ENCODE measurements at regions not wholly inside any gene's neighbourhood (a gene's known extent, or its start where the extent isn't known, plus 50 kb on each side); places are given as distances from the start of the nearest gene placed in this dataset.

DNA sequence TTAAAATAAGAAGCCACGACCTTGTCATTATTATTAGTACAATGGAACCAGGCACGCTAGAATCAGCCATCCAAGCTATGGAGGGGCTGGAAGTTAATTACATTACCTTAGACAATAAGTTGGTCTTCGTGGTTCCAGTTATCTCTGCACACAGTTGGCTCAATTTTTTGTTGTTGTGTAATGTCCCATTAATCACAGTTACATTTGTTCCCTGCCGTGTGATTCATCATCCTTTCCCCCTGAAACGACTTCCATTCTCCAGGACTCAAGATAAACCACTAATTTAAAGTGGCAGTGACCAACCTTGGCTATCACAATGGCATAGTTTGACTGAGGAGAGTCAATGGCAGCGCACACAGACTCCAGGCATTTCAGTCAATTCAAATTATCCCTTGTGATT, 905.0 kb downstream of the RAB28 start:
- Histone ChIP-seq H3F3A (replicated peaks; ENCODE audit: insufficient read depth) (no peaks in the 10 kb centered on the region), H3K4me3 (ENCODE audit: low read depth in 2 of 2, low read length in 1 of 2) (no peak overlapping the region), H4K20me1 (ENCODE audit: insufficient read depth) (no peaks in the 10 kb centered on the region), H3K79me2 (ENCODE audit: insufficient read depth) (no peaks in the 10 kb centered on the region), H3K9me2 (no peaks in the 10 kb centered on the region), H2AFZ (ENCODE audit: low read depth) (no peak overlapping the region), H3K9ac (no peak overlapping the region), H3K9me3 (no peaks in the 10 kb centered on the region), H3K27ac (ENCODE audit: low read depth in 2 of 2, low read length in 1 of 2) (no peak overlapping the region), H3K36me3 (replicated peaks in 1 of 2; ENCODE audit: control insufficient read depth in 1 of 2, insufficient read depth in 2 of 2, low read length in 1 of 2) (no peaks in the 10 kb centered on the region), H3K27me3 (ENCODE audit: insufficient read depth) (no peaks in the 10 kb centered on the region), H3K4me2 (no peak overlapping the region), H3K4me1 (ENCODE audit: control insufficient read depth in 1 of 2, insufficient read depth in 2 of 2, low read depth in 1 of 2, low read length in 1 of 2) (no peaks in the 10 kb centered on the region)
- DNase-seq: no peak
- ChIA-PET CTCF (no interaction called here), POLR2A (no interaction called here)
- TF ChIP-seq CHD2 (IDR thresholded peaks at IDR 0.05; ENCODE audit: low read length, partially characterized antibody) (no peak), FOXM1 (IDR thresholded peaks at IDR 0.05; ENCODE audit: low read depth) (no peak), SIN3A (IDR thresholded peaks at IDR 0.05; ENCODE audit: borderline replicate concordance, low read depth, low read length) (no peak), NRF1 (IDR thresholded peaks at IDR 0.05; ENCODE audit: low read depth, low read length) (no peak), ELF1 (IDR thresholded peaks at IDR 0.05) (no peak), JUND (IDR thresholded peaks at IDR 0.05) (no peak)
- TF ChIP-seq, protein P1, sequence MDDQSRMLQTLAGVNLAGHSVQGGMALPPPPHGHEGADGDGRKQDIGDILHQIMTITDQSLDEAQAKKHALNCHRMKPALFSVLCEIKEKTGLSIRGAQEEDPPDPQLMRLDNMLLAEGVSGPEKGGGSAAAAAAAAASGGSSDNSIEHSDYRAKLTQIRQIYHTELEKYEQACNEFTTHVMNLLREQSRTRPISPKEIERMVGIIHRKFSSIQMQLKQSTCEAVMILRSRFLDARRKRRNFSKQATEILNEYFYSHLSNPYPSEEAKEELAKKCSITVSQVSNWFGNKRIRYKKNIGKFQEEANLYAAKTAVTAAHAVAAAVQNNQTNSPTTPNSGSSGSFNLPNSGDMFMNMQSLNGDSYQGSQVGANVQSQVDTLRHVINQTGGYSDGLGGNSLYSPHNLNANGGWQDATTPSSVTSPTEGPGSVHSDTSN (IDR thresholded peaks at IDR 0.05): no peak
- 6% methylated on average over 6 of the region's 6 CpGs for WGBS (ENCODE audit: low lambda C conversion rate)

DNA sequence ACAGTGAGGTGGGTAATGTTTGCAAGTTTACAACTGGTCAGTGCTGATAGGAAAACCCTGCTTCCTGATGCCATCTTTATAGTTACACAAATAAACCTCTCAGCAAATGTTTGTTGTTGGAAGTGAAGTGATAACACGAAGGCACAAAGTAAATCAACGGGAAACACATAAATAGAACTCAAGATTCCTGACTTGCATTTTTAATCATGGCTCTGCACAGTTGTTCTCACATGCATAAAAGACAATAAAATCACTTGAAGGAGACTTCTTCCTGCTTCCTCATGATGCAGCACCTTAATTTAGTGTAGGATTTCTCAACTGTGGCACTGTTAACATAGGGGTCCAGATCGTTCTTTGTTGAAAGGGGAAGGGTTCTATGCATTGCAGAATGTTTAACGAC, 907.7 kb downstream of the RAB28 start:
- TF ChIP-seq POLR2AphosphoS5 (IDR thresholded peaks at IDR 0.05; ENCODE audit: low read depth, low read length) (no peak), NFIC (IDR thresholded peaks at IDR 0.05; ENCODE audit: borderline replicate concordance) (no peak), TEAD4 (IDR thresholded peaks at IDR 0.05; ENCODE audit: borderline replicate concordance, insufficient read depth) (no peak), MXI1 (IDR thresholded peaks at IDR 0.05; ENCODE audit: low read depth, low read length) (no peak), GATA2 (CRISPR knock-in tag; IDR thresholded peaks at IDR 0.05) (no peak), SIN3A (IDR thresholded peaks at IDR 0.05; ENCODE audit: borderline replicate concordance, low read depth, low read length) (no peak), FOSL2 (IDR thresholded peaks at IDR 0.05; ENCODE audit: borderline replicate concordance, low read depth) (no peak), SMC3 (IDR thresholded peaks at IDR 0.05; ENCODE audit: low read depth, low read length) (no peak), FOXJ3 (CRISPR knock-in tag; IDR thresholded peaks at IDR 0.05) (no peak), MEF2A (IDR thresholded peaks at IDR 0.05; ENCODE audit: borderline replicate concordance, low read depth) (no peak), EZH2phosphoT487 (IDR thresholded peaks at IDR 0.05; ENCODE audit: borderline replicate concordance, low read depth) (no peak), TAF1 (IDR thresholded peaks at IDR 0.05; ENCODE audit: borderline replicate concordance, low read depth, low read length) (no peak), RXRA (IDR thresholded peaks at IDR 0.05; ENCODE audit: borderline replicate concordance, low read depth) (no peak), JUND (IDR thresholded peaks at IDR 0.05) (no peak)
- TF ChIP-seq, protein P1 (IDR thresholded peaks at IDR 0.05): no peak
- TF ChIP-seq, protein P2, sequence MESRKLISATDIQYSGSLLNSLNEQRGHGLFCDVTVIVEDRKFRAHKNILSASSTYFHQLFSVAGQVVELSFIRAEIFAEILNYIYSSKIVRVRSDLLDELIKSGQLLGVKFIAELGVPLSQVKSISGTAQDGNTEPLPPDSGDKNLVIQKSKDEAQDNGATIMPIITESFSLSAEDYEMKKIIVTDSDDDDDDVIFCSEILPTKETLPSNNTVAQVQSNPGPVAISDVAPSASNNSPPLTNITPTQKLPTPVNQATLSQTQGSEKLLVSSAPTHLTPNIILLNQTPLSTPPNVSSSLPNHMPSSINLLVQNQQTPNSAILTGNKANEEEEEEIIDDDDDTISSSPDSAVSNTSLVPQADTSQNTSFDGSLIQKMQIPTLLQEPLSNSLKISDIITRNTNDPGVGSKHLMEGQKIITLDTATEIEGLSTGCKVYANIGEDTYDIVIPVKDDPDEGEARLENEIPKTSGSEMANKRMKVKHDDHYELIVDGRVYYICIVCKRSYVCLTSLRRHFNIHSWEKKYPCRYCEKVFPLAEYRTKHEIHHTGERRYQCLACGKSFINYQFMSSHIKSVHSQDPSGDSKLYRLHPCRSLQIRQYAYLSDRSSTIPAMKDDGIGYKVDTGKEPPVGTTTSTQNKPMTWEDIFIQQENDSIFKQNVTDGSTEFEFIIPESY (IDR thresholded peaks at IDR 0.05; ENCODE audit: borderline replicate concordance, low read depth): no peak
- DNase-seq: no peak
- WGBS (ENCODE audit: low lambda C conversion rate): 6% methylated on average over 4 of the region's 4 CpGs

More for the DNA sequence above, 907.7 kb downstream of the RAB28 start:
- Histone ChIP-seq H3K4me2 (no peak overlapping the region), H3K9me3 (no peaks in the 10 kb centered on the region), H2AFZ (ENCODE audit: low read depth) (no peak overlapping the region), H3K9ac (no peak overlapping the region), H3K4me3 (ENCODE audit: low read depth in 2 of 2, low read length in 1 of 2) (no peak overlapping the region), H4K20me1 (ENCODE audit: insufficient read depth) (no peaks in the 10 kb centered on the region), H3K36me3 (replicated peaks in 1 of 2; ENCODE audit: control insufficient read depth in 1 of 2, insufficient read depth in 2 of 2, low read length in 1 of 2) (no peaks in the 10 kb centered on the region), H3K4me1 (ENCODE audit: control insufficient read depth in 1 of 2, insufficient read depth in 2 of 2, low read depth in 1 of 2, low read length in 1 of 2) (no peaks in the 10 kb centered on the region), H3K79me2 (ENCODE audit: insufficient read depth) (no peaks in the 10 kb centered on the region), H3K9me2 (no peaks in the 10 kb centered on the region), H3K27ac (ENCODE audit: low read depth in 2 of 2, low read length in 1 of 2) (no peak overlapping the region), H3K27me3 (ENCODE audit: insufficient read depth) (no peaks in the 10 kb centered on the region), H3F3A (replicated peaks; ENCODE audit: insufficient read depth) (no peaks in the 10 kb centered on the region)
- ChIA-PET POLR2A (no interaction called here), CTCF (no interaction called here)
